Bronchial epithelial cell (primary cell): ENCODE measurements at regions not wholly inside any gene's neighbourhood (a gene's known extent, or its start where the extent isn't known, plus 50 kb on each side); places are given as distances from the start of the nearest gene placed in this dataset.

Experiments
- DNase-seq: peaks from one replicate; pipeline ENCODE4 v3.0.0-alpha.2; 2010; ENCODE audit warnings: low read depth
- FAIRE-seq: peaks from 2 replicates; lab custom pipeline; 2011; peaks lifted over from hg19 to GRCh38; lab: Jason Lieb, UNC
- H3K27me3 ChIP-seq: 2 replicates; pipeline ENCODE4 v1.5.1; 2011; ENCODE audit warnings: low read length; ENCODE audit not compliant: control insufficient read depth, insufficient read depth
- H3K36me3 ChIP-seq: 2 replicates; pipeline ENCODE4 v1.5.1; 2011; ENCODE audit warnings: low read length; ENCODE audit not compliant: control insufficient read depth, insufficient read depth
- H3K4me3 ChIP-seq: 2 replicates; pipeline ENCODE4 v1.5.1; 2011; ENCODE audit warnings: mild to moderate bottlenecking, low read depth, low read length, control low read depth
- CTCF ChIP-seq: IDR thresholded peaks from 2 replicates; pipeline ENCODE4 v1.5.1; 2011; ENCODE audit warnings: mild to moderate bottlenecking, moderate library complexity, low read length, control low read depth, inconsistent platforms; ENCODE audit not compliant: insufficient read depth, severe bottlenecking

- DNase-seq = no peak
- no peak overlapping the region for H3K4me3 ChIP-seq
- FAIRE-seq = no peak
- H3K36me3 ChIP-seq = no peaks in the 10 kb centered on the region
- no peaks in the 10 kb centered on the region for H3K27me3 ChIP-seq
- TF ChIP-seq CTCF = no peak
Observed at GRCh38 chr5:87909382-87909781, 359.3 kb downstream of the TMEM161B start.

- TF ChIP-seq CTCF = no peak
- no peaks in the 10 kb centered on the region for H3K36me3 ChIP-seq
- no peak for FAIRE-seq
- no peak for DNase-seq
- H3K4me3 ChIP-seq = no peak overlapping the region
- no peaks in the 10 kb centered on the region for H3K27me3 ChIP-seq
Observed at GRCh38 chr5:87906962-87907361, 361.7 kb downstream of the TMEM161B start.

- TF ChIP-seq CTCF = no peak
- FAIRE-seq (no peak), DNase-seq (no peak)
- H3K4me3 ChIP-seq = no peak overlapping the region
- no peaks in the 10 kb centered on the region for H3K36me3 ChIP-seq
- no peaks in the 10 kb centered on the region for H3K27me3 ChIP-seq
Observed at GRCh38 chr5:87900419-87900818, 368.2 kb downstream of the TMEM161B start.

GRCh38 chr5:87899721-87900131 is 368.9 kb downstream of the TMEM161B start:
- no peak for FAIRE-seq
- Histone ChIP-seq H3K4me3 (no peak overlapping the region), H3K27me3 (no peaks in the 10 kb centered on the region), H3K36me3 (no peaks in the 10 kb centered on the region)
- no peak for TF ChIP-seq CTCF
- DNase-seq = no peak

GRCh38 chr5:87899208-87899661 is 369.4 kb downstream of the TMEM161B start:
- DNase-seq (no peak), FAIRE-seq (no peak)
- Histone ChIP-seq H3K4me3 (no peak overlapping the region), H3K27me3 (no peaks in the 10 kb centered on the region), H3K36me3 (no peaks in the 10 kb centered on the region)
- TF ChIP-seq CTCF = no peak

GRCh38 chr5:87898574-87898973 is 370.1 kb downstream of the TMEM161B start:
- FAIRE-seq (no peak), DNase-seq (no peak)
- Histone ChIP-seq H3K27me3 (no peaks in the 10 kb centered on the region), H3K4me3 (no peak overlapping the region), H3K36me3 (no peaks in the 10 kb centered on the region)
- no peak for TF ChIP-seq CTCF
